HG02970 (cell line): ENCODE measurements at regions not wholly inside any gene's neighbourhood (a gene's known extent, or its start where the extent isn't known, plus 50 kb on each side); places are given as distances from the start of the nearest gene placed in this dataset.
"Not testable (repeated sequence)": the region's sequence is repeated elsewhere in the genome, so short reads cannot be mapped to it uniquely, and the experiment has no call there.

ENCODE experiments used
- ATAC-seq: cut with Tn5 transposase; IDR thresholded peaks from one replicate; pipeline ENCODE4 v1.9.1; 2021; ENCODE audit warnings: mild to moderate bottlenecking, moderate library complexity, moderate number of reproducible peaks; ENCODE audit not compliant: unreplicated experiment, low FRiP score

GRCh38 chr4:170388255-170388654 is 298.5 kb upstream of the AADAT start:
- no peak for ATAC-seq

DNA sequence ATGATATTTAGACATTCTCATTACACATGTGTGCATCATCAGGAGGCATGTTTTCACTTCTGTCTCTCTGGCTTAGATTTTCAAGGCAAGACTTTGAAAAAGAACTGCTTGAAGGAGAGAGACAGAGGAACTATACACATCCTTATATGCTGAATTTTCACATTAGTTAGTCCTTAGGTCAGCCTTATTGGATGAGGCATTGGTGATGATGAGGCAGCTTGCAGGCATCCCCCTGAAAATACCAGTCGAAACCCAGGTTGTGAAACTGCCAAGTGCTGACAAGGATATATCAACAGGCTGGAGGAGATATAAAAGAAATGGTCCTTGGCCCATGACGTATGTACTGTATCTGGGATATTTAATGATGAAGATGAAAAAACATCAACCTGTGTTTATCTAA is 297.2 kb upstream of the AADAT start:
- ATAC-seq, result no peak

DNA sequence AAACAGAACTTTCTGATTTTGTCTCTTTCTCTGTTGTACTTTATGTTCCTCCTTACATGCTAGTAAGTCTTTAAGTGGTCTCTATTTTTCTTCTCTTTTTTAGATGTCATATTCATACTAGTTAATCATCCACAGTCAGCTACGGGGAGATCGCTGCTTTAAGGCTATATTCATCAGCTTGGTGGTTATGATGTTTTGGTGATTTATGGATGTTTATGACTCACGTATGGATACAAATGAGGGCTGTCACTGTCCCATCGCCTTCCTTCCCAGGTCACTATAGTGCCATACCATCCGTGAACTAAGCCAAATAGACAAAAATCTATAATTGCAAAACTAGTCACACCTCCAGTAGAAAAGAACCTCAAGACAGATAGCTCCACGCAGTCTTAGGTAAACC is 296.8 kb upstream of the AADAT start:
- ATAC-seq, result no peak

DNA sequence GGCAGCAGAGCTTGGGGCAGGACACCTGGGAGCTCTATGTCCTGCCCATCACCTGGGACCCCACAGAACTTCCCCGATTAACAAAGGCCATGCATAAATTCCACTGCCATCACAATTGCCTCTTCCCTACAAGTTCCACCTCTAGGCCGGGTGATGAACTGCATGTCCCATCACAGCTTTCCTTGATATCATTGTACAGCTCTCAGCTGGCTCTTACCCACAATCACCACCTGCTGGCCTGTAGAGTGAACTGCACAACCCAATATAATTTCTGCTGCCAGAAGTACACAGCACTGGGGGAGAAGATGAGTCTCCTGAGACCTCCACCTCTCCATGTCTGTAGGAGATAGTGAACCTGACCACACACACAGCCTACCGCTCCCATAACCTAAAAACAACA is 285.0 kb upstream of the AADAT start:
- ATAC-seq, result peak; percentile 95

DNA sequence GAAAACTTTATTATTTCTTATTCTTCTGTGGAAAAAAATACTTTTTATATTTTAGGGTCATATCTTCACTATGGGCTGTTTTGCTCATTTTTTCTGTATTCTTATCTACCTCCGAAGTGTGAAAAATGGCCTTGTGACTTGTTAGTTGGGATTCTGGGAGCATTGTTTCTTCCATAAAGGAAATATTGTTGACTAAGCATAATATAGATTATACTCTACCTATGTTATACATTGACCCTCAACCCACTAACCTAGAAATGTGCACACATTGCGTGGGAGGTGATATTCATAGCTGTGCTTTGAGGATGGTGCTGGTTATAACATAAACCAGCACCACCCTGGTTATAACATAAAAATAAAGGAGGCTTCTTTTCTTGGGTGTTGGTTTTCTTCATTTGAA is 259.2 kb upstream of the AADAT start:
- no peak for ATAC-seq

- ATAC-seq, result not testable (repeated sequence)
These were observed 257.4 kb upstream of the AADAT start for GRCh38 chr4:170347191-170347590.

DNA sequence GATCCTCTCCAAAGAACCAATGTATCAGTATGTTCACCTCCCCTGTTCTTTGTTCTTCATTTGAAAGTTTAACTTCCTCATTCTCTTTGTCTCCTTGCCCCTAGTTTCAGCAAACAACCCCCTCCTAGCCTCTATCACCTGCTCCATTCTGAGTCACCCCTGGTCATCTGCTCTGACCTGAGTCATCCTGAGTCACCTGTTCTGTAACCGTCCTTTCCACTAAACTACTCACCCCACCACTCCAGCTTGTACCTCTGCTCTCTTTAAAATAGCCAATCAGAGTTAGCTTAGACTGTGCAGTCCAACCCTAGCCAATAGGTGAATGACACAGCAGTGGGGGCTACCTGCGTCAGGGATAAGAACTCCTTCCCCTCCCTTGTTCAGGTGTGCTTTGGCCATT is 249.8 kb upstream of the AADAT start:
- ATAC-seq, result no peak

GRCh38 chr4:170336238-170336775 is 246.6 kb upstream of the AADAT start:
- peak; percentile 94 for ATAC-seq

GRCh38 chr4:170325599-170325998 is 235.8 kb upstream of the AADAT start:
- ATAC-seq, result no peak

- ATAC-seq, result no peak
These were observed 233.9 kb upstream of the AADAT start for GRCh38 chr4:170323623-170324022.

- no peak for ATAC-seq
These were observed 217.4 kb upstream of the AADAT start for GRCh38 chr4:170307182-170307581.

DNA sequence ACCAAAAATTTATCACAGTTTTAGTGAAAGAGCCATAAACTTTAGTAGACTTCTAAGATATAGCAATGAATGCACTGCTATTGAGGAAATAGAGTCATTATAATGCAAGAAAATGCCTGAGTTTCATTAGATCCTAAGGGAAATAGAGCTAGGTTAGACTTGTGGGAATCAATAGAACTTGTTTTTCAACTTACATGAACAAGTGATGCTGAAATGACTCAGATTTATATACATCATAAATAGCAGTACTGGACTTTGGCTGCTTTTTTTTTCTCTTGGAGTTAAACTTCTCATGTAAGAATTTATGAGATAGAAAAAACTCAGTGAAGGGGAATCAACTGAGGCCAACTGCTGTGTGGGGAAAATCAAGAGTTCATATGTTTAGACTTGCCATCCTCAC is 216.5 kb upstream of the AADAT start:
- ATAC-seq, result no peak

GRCh38 chr4:170305627-170306026 is 215.9 kb upstream of the AADAT start:
- ATAC-seq, result no peak

GRCh38 chr4:170281027-170281426 is 191.3 kb upstream of the AADAT start:
- ATAC-seq, result no peak

GRCh38 chr4:170278460-170278859 is 188.7 kb upstream of the AADAT start:
- ATAC-seq, result no peak

DNA sequence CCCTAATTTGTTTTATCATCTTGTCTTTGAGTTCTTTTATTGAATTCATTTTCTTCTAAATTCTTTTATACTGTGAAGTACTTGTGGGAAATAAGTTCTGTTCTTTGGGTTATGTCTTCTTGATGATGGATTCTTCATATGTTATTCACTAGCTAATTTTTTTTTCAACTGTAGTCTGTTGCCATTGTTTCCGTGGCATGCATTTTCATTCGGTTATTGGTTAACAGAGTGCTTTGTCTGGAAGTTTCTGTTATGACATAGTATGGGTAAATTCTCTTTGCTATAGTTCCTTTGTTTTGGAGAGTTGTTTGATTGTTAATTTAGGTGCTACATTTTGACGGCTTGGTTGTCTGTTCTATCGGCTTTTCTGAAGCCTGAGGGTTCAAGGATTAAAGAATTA is 184.9 kb upstream of the AADAT start:
- no peak for ATAC-seq

DNA sequence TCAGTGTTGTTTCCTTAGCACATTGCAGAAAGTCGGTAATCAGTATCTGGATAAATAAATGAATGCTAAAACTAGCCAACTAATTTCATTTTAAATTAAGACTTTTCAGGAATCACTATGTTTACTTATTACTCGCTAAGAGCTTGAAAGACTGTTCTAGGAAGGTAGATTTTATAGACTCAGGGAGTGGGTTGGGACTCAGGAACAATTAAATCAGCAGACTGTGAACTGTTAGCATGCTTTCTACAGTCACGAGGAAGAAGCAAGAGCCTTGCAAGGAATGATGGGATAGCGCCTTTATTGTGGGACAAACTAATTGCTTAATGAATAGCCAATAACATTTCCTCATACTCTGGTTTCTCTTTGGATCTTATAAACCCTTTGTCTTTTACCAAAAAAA is 183.2 kb upstream of the AADAT start:
- no peak for ATAC-seq

GRCh38 chr4:170271723-170272122 is 182.0 kb upstream of the AADAT start:
- ATAC-seq, result no peak

DNA sequence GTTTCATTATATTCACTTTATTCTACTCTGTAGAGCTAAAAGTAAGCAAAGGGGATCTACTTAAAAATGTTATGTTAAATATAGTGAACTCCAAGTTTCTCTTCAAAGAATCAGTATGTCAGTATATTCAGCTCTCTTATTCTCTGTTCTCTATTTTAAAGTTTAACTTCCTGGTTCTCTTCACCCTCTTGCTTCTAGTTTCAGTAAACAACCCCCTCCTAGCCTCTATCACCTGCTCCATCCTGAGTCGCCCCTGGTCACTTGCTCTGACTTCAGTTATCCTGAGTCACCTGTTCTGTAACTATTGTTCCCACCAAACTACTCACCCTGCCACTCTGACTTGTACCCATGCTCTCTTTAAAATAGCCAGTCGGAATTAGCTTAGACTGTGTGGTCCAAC is 180.9 kb upstream of the AADAT start:
- ATAC-seq, result no peak

DNA sequence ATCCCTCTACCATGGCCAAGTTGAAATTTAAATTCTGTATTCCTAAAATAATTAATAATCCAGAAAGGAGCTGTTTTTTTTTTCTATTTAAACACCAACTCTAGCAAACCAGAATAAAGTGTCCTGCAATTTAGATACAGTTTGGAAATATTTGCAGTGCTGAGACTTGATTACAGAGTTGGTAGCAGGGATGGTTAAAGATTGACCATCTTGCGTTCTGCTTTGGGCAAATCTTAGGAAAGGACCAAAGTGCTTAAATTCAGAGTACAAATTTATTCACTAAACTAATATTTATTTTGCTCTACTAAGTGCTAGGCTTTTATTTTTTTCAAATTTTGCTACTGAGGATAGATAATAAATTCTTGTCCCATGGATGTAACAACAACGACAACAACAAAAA is 180.2 kb upstream of the AADAT start:
- ATAC-seq, result no peak

GRCh38 chr4:170259631-170260153 is 169.9 kb upstream of the AADAT start:
- peak; percentile 97 for ATAC-seq

DNA sequence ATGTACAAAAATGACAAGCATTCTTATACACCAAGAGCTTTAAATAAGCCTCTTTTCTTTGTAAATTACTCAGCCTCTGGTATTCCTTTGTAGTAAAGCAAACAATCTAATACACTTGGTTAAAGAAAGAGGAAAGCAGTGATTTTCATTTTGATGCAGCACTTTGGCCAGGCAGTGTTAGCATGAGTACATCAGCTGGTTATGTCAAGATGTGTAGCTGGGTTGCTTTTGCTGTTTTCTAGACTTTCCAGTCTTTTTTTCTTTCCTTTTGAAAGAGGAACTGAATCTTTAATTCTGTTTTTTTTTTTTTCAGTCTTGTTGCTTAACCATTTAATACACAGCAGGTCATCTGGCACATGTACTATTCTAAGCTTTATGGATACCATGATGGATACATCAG is 167.1 kb upstream of the AADAT start:
- no peak for ATAC-seq

GRCh38 chr4:170248576-170248975 is 158.8 kb upstream of the AADAT start:
- ATAC-seq, result no peak
